Superior temporal gyrus (tissue), 1 donor: ENCODE measurements at regions not wholly inside any gene's neighbourhood (a gene's known extent, or its start where the extent isn't known, plus 50 kb on each side); places are given as distances from the start of the nearest gene placed in this dataset.
A peak's percentile ranks its signal among the peaks of the same experiment; 100 is the strongest.
"Not testable (repeated sequence)": the region's sequence is repeated elsewhere in the genome, so short reads cannot be mapped to it uniquely, and the experiment has no call there.

Experiments used
- DNase-seq: peaks from one replicate; pipeline ENCODE4 v3.0.0-alpha.2; 2016; ENCODE audit errors: extremely low spot score

- no peak for DNase-seq
Measured at GRCh38 chr1:14392161-14392858, 206.2 kb upstream of the KAZN start.

GRCh38 chr1:14392859-14393365, 205.6 kb upstream of the KAZN start:
- DNase-seq, result no peak

- DNase-seq, result no peak
Measured at GRCh38 chr1:14396100-14396499, 202.4 kb upstream of the KAZN start.

GRCh38 chr1:14403961-14404645, 194.4 kb upstream of the KAZN start:
- no peak for DNase-seq

GRCh38 chr1:14404862-14405301, 193.6 kb upstream of the KAZN start:
- DNase-seq, result no peak

- peak; percentile 21 for DNase-seq
Measured at GRCh38 chr1:14412235-14412634, 186.2 kb upstream of the KAZN start.

- DNase-seq, result peak; percentile 88
Measured at GRCh38 chr1:14413819-14414490, 184.5 kb upstream of the KAZN start.

- DNase-seq, result no peak
Measured at GRCh38 chr1:14415396-14415795, 183.1 kb upstream of the KAZN start.

GRCh38 chr1:14419778-14420218, 178.7 kb upstream of the KAZN start:
- DNase-seq, result not testable (repeated sequence)

- DNase-seq, result no peak
Measured at GRCh38 chr1:14420686-14421085, 177.8 kb upstream of the KAZN start.

GRCh38 chr1:14421295-14421976, 177.0 kb upstream of the KAZN start:
- DNase-seq, result no peak

- DNase-seq, result no peak
Measured at GRCh38 chr1:14421977-14422609, 176.4 kb upstream of the KAZN start.

GRCh38 chr1:14424325-14425002, 174.0 kb upstream of the KAZN start:
- peak; percentile 46 for DNase-seq

GRCh38 chr1:14426854-14427253, 171.6 kb upstream of the KAZN start:
- DNase-seq, result no peak

GRCh38 chr1:14429577-14429976, 168.9 kb upstream of the KAZN start:
- DNase-seq, result no peak

GRCh38 chr1:14432728-14433127, 165.8 kb upstream of the KAZN start:
- DNase-seq, result not testable (repeated sequence)

- no peak for DNase-seq
Measured at GRCh38 chr1:14435368-14436023, 163.0 kb upstream of the KAZN start.

GRCh38 chr1:14437417-14437918, 161.0 kb upstream of the KAZN start:
- DNase-seq, result peak; percentile 38

- DNase-seq, result no peak
Measured at GRCh38 chr1:14438127-14438769, 160.2 kb upstream of the KAZN start.

- no peak for DNase-seq
Measured at GRCh38 chr1:14439015-14439414, 159.5 kb upstream of the KAZN start.
